H9 (cell line): ENCODE measurements at regions not wholly inside any gene's neighbourhood (a gene's known extent, or its start where the extent isn't known, plus 50 kb on each side); places are given as distances from the start of the nearest gene placed in this dataset.

ENCODE experiments used
- DNase-seq: peaks from one replicate; pipeline ENCODE4 v3.0.0-alpha.2; 2017
- H2AFZ ChIP-seq: one replicate; pipeline ENCODE4 v1.6.1; 2013; ENCODE audit warnings: mild to moderate bottlenecking, low read length, control low read depth, moderate library complexity
- H2AK5ac ChIP-seq: 2 replicates; pipeline ENCODE4 v1.6.1; 2013; ENCODE audit warnings: low read length, control low read depth, mixed read lengths; ENCODE audit not compliant: insufficient read length
- H2BK120ac ChIP-seq: one replicate; pipeline ENCODE4 v1.6.1; 2013; ENCODE audit warnings: low read depth, mild to moderate bottlenecking, low read length, control low read depth, inconsistent platforms; ENCODE audit not compliant: poor library complexity, severe bottlenecking
- H2BK12ac ChIP-seq: 2 replicates; pipeline ENCODE4 v1.6.1; 2013; ENCODE audit warnings: low read length, control low read depth, mixed read lengths, low read depth; ENCODE audit not compliant: insufficient read length
- H2BK15ac ChIP-seq: 2 replicates; pipeline ENCODE4 v1.6.1; 2013; ENCODE audit warnings: low read depth, low read length, control low read depth
- H2BK20ac ChIP-seq: one replicate; pipeline ENCODE4 v1.6.1; 2013; ENCODE audit warnings: low read depth, mild to moderate bottlenecking, low read length, control low read depth, inconsistent platforms; ENCODE audit not compliant: poor library complexity, severe bottlenecking
- H2BK5ac ChIP-seq: 2 replicates; pipeline ENCODE4 v1.6.1; 2013; ENCODE audit warnings: low read length, control low read depth, mixed read lengths; ENCODE audit not compliant: insufficient read length
- H3K14ac ChIP-seq: 2 replicates; pipeline ENCODE4 v1.6.1; 2013; ENCODE audit warnings: low read length, control low read depth; ENCODE audit not compliant: insufficient read depth
- H3K18ac ChIP-seq: 2 replicates; pipeline ENCODE4 v1.6.1; 2013; ENCODE audit warnings: low read depth, mild to moderate bottlenecking, mixed read lengths, low read length, control low read depth; ENCODE audit not compliant: insufficient read length
- H3K23ac ChIP-seq: 2 replicates; pipeline ENCODE4 v1.6.1; 2013; ENCODE audit warnings: low read length, control low read depth, mixed read lengths, low read depth; ENCODE audit not compliant: insufficient read length
- H3K23me2 ChIP-seq: 2 replicates; pipeline ENCODE4 v1.6.1; 2013; ENCODE audit warnings: low read depth, mild to moderate bottlenecking, mixed read lengths, low read length, control low read depth; ENCODE audit not compliant: insufficient read length, poor library complexity, severe bottlenecking
- H3K27ac ChIP-seq: 2 replicates; pipeline ENCODE4 v1.5.1; 2013; ENCODE audit warnings: low read length, control low read depth, mixed read lengths, low read depth; ENCODE audit not compliant: insufficient read length
- H3K27me3 ChIP-seq: 2 replicates; pipeline ENCODE4 v1.6.1; 2013; ENCODE audit warnings: low read length, control low read depth, inconsistent platforms; ENCODE audit not compliant: insufficient read depth
- H3K4ac ChIP-seq: 2 replicates; pipeline ENCODE4 v1.6.1; 2013; ENCODE audit warnings: low read depth, mild to moderate bottlenecking, control low read depth, inconsistent platforms, low read length, moderate library complexity
- H3K4me1 ChIP-seq: 2 replicates; pipeline ENCODE4 v1.6.1; 2013; ENCODE audit warnings: low read length, control low read depth, inconsistent platforms; ENCODE audit not compliant: insufficient read depth
- H3K4me2 ChIP-seq: 2 replicates; pipeline ENCODE4 v1.6.1; 2013; ENCODE audit warnings: low read length, control low read depth, mixed read lengths; ENCODE audit not compliant: insufficient read length, insufficient read depth
- H3K56ac ChIP-seq: 2 replicates; pipeline ENCODE4 v1.6.1; 2013; ENCODE audit warnings: low read depth, mild to moderate bottlenecking, mixed read lengths, low read length, control low read depth; ENCODE audit not compliant: insufficient read length
- H3K79me1 ChIP-seq: 2 replicates; pipeline ENCODE4 v1.6.1; 2013; ENCODE audit warnings: low read depth, mild to moderate bottlenecking, moderate library complexity, low read length, control low read depth, inconsistent platforms; ENCODE audit not compliant: insufficient read depth, poor library complexity, severe bottlenecking
- H3K79me2 ChIP-seq: 2 replicates; pipeline ENCODE4 v1.6.1; 2013; ENCODE audit warnings: low read length, control low read depth, inconsistent platforms; ENCODE audit not compliant: insufficient read depth
- H3K9ac ChIP-seq: 2 replicates; pipeline ENCODE4 v1.6.1; 2013; ENCODE audit warnings: low read length, control low read depth, mixed read lengths; ENCODE audit not compliant: insufficient read length; ENCODE audit errors: extremely low read depth
- H3K9me3 ChIP-seq: one replicate; pipeline ENCODE4 v1.6.1; 2013; ENCODE audit warnings: low read depth, low read length, inconsistent platforms; ENCODE audit not compliant: control insufficient read depth
- H3T11ph ChIP-seq: one replicate; pipeline ENCODE4 v1.6.1; 2013; ENCODE audit warnings: mild to moderate bottlenecking, low read length, control low read depth, inconsistent platforms
- H4K20me1 ChIP-seq: one replicate; pipeline ENCODE4 v1.6.1; 2013; ENCODE audit not compliant: control insufficient read depth, insufficient read length, insufficient read depth
- H4K5ac ChIP-seq: 2 replicates; pipeline ENCODE4 v1.6.1; 2013; ENCODE audit warnings: low read depth, mild to moderate bottlenecking, mixed read lengths, low read length, control low read depth; ENCODE audit not compliant: insufficient read length
- H4K8ac ChIP-seq: replicated peaks from 2 replicates; pipeline ENCODE4 v1.6.1; 2013; ENCODE audit warnings: low read length, control low read depth, mixed read lengths, low read depth; ENCODE audit not compliant: insufficient read length
- H4K91ac ChIP-seq: 2 replicates; pipeline ENCODE4 v1.6.1; 2013; ENCODE audit warnings: low read depth, mild to moderate bottlenecking, moderate library complexity, mixed read lengths, low read length, control low read depth; ENCODE audit not compliant: insufficient read length
- H3K27ac Mint-ChIP-seq, 3 experiments: 2 replicates in 2 of 3; 3 replicates in 1 of 3; pipeline ENCODE4 v1.8.0; 2020 to 2021; ENCODE audit warnings: mixed read lengths in 3 of 3, mild to moderate bottlenecking in 1 of 3, moderate library complexity in 1 of 3
- H3K27me3 Mint-ChIP-seq: 2 replicates; pipeline ENCODE4 v1.8.0; 2021; ENCODE audit warnings: low read depth, mild to moderate bottlenecking, moderate library complexity, mixed read lengths
- H3K36me3 Mint-ChIP-seq, 3 experiments: 2 replicates in 2 of 3; 3 replicates in 1 of 3; pipeline ENCODE4 v1.8.0; 2020 to 2021; ENCODE audit warnings: low read depth in 3 of 3, mixed read lengths in 3 of 3; ENCODE audit not compliant: insufficient read depth in 1 of 3
- H3K4me1 Mint-ChIP-seq, 2 experiments: 2 replicates each; pipeline ENCODE4 v1.8.0; 2020; ENCODE audit warnings: mixed read lengths in 2 of 2
- H3K4me3 Mint-ChIP-seq, 2 experiments: 2 replicates in 1 of 2; 3 replicates in 1 of 2; pipeline ENCODE4 v1.8.0; 2020 to 2021; ENCODE audit warnings: mild to moderate bottlenecking in 2 of 2, mixed read lengths in 2 of 2, moderate library complexity in 1 of 2
- H3K9me3 Mint-ChIP-seq, 2 experiments: 2 replicates in 1 of 2; 3 replicates in 1 of 2; pipeline ENCODE4 v1.8.0; 2020; ENCODE audit warnings: mild to moderate bottlenecking in 2 of 2, mixed read lengths in 2 of 2, moderate library complexity in 1 of 2
- WGBS: extraction: QIAGEN DNeasy Blood & Tissue Kit; methylation state at CpG from one replicate; pipeline ENCODE4 v1.1.7; 2013; ENCODE audit warnings: missing lambda C conversion rate, low lambda C conversion rate, mixed read lengths; ENCODE audit not compliant: insufficient read length; ENCODE audit errors: extremely low coverage; 5-methylcytosine and 5-hydroxymethylcytosine counted together
- TF ChIP-seq, protein P1 (sequence below): fragments of 200-600 bp; sonication (generic); conservative IDR thresholded peaks from 3 replicates; pipeline ENCODE4 v1.8.0; 2021; ENCODE audit warnings: antibody characterized with exemption, mild to moderate bottlenecking

DNA sequence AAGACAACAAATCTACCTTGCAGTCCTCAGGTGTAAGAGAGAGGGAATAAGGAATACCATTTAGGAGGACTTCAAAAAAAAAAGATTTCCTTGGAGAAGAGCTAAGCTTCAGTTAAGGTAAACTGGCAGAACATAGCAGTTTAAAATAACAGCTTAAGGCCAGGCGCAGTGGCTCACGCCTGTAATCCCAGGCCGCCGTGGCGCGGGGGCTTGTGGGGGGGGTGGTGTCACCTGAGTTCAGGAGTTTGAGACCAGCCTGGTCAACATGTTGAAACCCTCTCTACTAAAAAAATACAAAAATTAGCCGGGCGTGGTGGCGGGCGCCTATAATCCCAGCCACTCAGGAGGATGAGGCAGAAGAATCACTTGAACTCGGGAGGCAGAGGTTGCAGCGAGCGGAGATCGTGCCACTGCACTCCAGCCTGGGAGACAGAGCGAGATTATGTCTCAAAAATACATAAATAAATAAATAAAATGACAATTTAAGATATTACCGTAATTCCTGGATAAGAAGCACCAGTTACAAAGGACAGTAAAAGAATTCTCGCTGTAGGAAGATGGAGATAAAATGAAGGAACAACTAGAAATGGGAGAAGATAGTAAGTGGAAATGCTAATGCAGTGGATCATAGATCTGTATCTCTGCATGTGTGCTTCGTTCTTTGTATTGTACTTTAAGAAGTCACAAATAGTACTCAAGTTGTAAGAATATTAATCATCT lies 1140.2 kb downstream of the NCAM2 start:
- TF ChIP-seq, protein P1, sequence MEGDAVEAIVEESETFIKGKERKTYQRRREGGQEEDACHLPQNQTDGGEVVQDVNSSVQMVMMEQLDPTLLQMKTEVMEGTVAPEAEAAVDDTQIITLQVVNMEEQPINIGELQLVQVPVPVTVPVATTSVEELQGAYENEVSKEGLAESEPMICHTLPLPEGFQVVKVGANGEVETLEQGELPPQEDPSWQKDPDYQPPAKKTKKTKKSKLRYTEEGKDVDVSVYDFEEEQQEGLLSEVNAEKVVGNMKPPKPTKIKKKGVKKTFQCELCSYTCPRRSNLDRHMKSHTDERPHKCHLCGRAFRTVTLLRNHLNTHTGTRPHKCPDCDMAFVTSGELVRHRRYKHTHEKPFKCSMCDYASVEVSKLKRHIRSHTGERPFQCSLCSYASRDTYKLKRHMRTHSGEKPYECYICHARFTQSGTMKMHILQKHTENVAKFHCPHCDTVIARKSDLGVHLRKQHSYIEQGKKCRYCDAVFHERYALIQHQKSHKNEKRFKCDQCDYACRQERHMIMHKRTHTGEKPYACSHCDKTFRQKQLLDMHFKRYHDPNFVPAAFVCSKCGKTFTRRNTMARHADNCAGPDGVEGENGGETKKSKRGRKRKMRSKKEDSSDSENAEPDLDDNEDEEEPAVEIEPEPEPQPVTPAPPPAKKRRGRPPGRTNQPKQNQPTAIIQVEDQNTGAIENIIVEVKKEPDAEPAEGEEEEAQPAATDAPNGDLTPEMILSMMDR = no peak
- Mint-ChIP-seq H3K27ac (no peak overlapping the region), H3K4me3 (no peak overlapping the region), H3K27me3 (no peaks in the 10 kb centered on the region), H3K36me3 (no peaks in the 10 kb centered on the region; a peak in 1 of 7 replicates), H3K9me3 (peaks cover 0 to 6% of the 10 kb centered on the region in 2 experiments; a peak in 2 of 5 replicates), H3K4me1 (no peaks in the 10 kb centered on the region)
- Histone ChIP-seq H3K27ac (no peak overlapping the region), H2BK5ac (no peak overlapping the region), H3K4me1 (no peaks in the 10 kb centered on the region), H3K27me3 (no peaks in the 10 kb centered on the region), H4K20me1 (no peaks in the 10 kb centered on the region), H3K23me2 (no peaks in the 10 kb centered on the region), H4K8ac (no peak overlapping the region), H3K56ac (no peak overlapping the region), H3T11ph (no peak overlapping the region), H2AK5ac (no peak overlapping the region), H3K79me1 (no peaks in the 10 kb centered on the region), H2AFZ (no peak overlapping the region), H3K9me3 (no peaks in the 10 kb centered on the region), H2BK15ac (no peak overlapping the region), H2BK20ac (no peak overlapping the region), H3K23ac (no peak overlapping the region), H3K14ac (no peak overlapping the region), H3K18ac (no peak overlapping the region), H2BK12ac (no peak overlapping the region), H4K91ac (no peak overlapping the region), H4K5ac (no peak overlapping the region), H3K4me2 (no peak overlapping the region), H3K79me2 (no peaks in the 10 kb centered on the region), H2BK120ac (no peak overlapping the region), H3K4ac (no peak overlapping the region), H3K9ac (no peak overlapping the region)
- WGBS = no CpG with 5 or more reads among the region's 18 CpGs
- DNase-seq = no peak
